GM12878 (cell line): ENCODE measurements at regions not wholly inside any gene's neighbourhood (a gene's known extent, or its start where the extent isn't known, plus 50 kb on each side); places are given as distances from the start of the nearest gene placed in this dataset.

Experiments
- ATAC-seq: fragments of 200-7000 bp; cut with Tn5 transposase; 3 replicates; pipeline ENCODE4 v1.9.1; 2020; ENCODE audit warnings: mild to moderate bottlenecking, moderate library complexity
- BruUV-seq: library from RNA; stranded (reverse); fragments of 400-500 nt; replicated peaks from 2 replicates; lab custom pipeline; 2021; lab: Mats Ljungman, UMichigan
- CTCF ChIA-PET: fragments of 300-600 bp; sonication (Branson Sonifier 250); formaldehyde crosslinking; extraction: SDS; loops from one replicate; lab custom pipeline; 2021; ENCODE audit warnings: inconsistent platforms; lab: Yijun Ruan, JAX
- POLR2A ChIA-PET: fragments of 350-600 bp; formaldehyde crosslinking; extraction: SDS; loops from one replicate; lab custom pipeline; 2021; ENCODE audit warnings: inconsistent platforms; lab: Charles Lee
- RAD21 ChIA-PET: fragments of 300-600 bp; sonication (Branson Sonifier 250); formaldehyde crosslinking; loops from one replicate; lab custom pipeline; 2023; ENCODE audit warnings: antibody characterized with exemption; ENCODE audit not compliant: unreplicated experiment; lab: Charles Lee
- SMC1A ChIA-PET: fragments of 300-600 bp; sonication (Branson Sonifier 250); formaldehyde crosslinking; loops from one replicate; lab custom pipeline; 2023; ENCODE audit not compliant: unreplicated experiment, uncharacterized antibody; lab: Charles Lee
- DNase-seq: peaks from one replicate; pipeline ENCODE4 v3.0.0-alpha.2; 2011; ENCODE audit warnings: low read depth, low spot score
- FAIRE-seq: peaks from 3 replicates; lab custom pipeline; 2011; peaks lifted over from hg19 to GRCh38; lab: Jason Lieb, UNC
- H2AFZ ChIP-seq: 2 replicates; pipeline ENCODE4 v1.6.0; 2011; ENCODE audit warnings: low read depth, low read length, control low read depth; ENCODE audit not compliant: control insufficient read depth
- H3K27ac ChIP-seq: 2 replicates; pipeline ENCODE4 v1.5.1; 2011; ENCODE audit warnings: control low read depth; ENCODE audit not compliant: control insufficient read depth, insufficient read depth
- H3K27me3 ChIP-seq, 2 experiments: replicated peaks in 1 of 2; 2 replicates each; pipeline versions ENCODE4 v1.6.0 to v1.6.1; 2011; ENCODE audit warnings: low read length in 1 of 2; ENCODE audit not compliant: control insufficient read depth in 2 of 2, insufficient read depth in 2 of 2
- H3K36me3 ChIP-seq, 2 experiments: 2 replicates each; pipeline ENCODE4 v1.5.1; 2011; ENCODE audit warnings: low read length in 1 of 2; ENCODE audit not compliant: control insufficient read depth in 2 of 2, insufficient read depth in 2 of 2
- H3K4me1 ChIP-seq: 2 replicates; pipeline ENCODE4 v1.6.1; 2011; ENCODE audit warnings: mild to moderate bottlenecking, low read length, moderate library complexity, mixed read lengths; ENCODE audit not compliant: control insufficient read depth, insufficient read depth
- H3K4me2 ChIP-seq: 2 replicates; pipeline ENCODE4 v1.6.0; 2011; ENCODE audit warnings: control low read depth; ENCODE audit not compliant: control insufficient read depth, insufficient read depth
- H3K4me3 ChIP-seq: fragments of 200-600 bp; sonication (generic); 2 replicates; pipeline ENCODE4 v1.5.1; 2016
- H3K79me2 ChIP-seq: 2 replicates; pipeline ENCODE4 v1.6.0; 2011; ENCODE audit warnings: low read length; ENCODE audit not compliant: control insufficient read depth, insufficient read depth
- H3K9ac ChIP-seq: 2 replicates; pipeline ENCODE4 v1.8.0; 2011; ENCODE audit warnings: low read length, control low read depth, mixed read lengths; ENCODE audit not compliant: control insufficient read depth, insufficient read depth
- H3K9me3 ChIP-seq: replicated peaks from 3 replicates; pipeline ENCODE4 v1.5.1; 2011; ENCODE audit warnings: mild to moderate bottlenecking, low read length; ENCODE audit not compliant: control insufficient read depth, insufficient read depth
- H4K20me1 ChIP-seq: 2 replicates; pipeline ENCODE4 v1.6.0; 2011; ENCODE audit not compliant: control insufficient read depth, insufficient read depth
- CREM ChIP-seq: IDR thresholded peaks from 2 replicates; pipeline ENCODE4 v1.6.1; 2014; ENCODE audit warnings: antibody characterized with exemption, low read depth
- EP300 ChIP-seq, 2 experiments: fragments of 150-350 bp in 1 of 2; IDR thresholded peaks; 2 replicates each; pipeline ENCODE4 v1.6.1; 2011 to 2012; ENCODE audit warnings: low read depth in 2 of 2, low read length in 2 of 2, borderline replicate concordance in 1 of 2, improper control_type of control experiment in 1 of 2, inconsistent platforms in 1 of 2; ENCODE audit not compliant: control insufficient read depth in 1 of 2
- GABPA ChIP-seq: IDR thresholded peaks from 2 replicates; pipeline ENCODE4 v1.6.1; 2014; ENCODE audit warnings: antibody characterized with exemption, low read depth, mild to moderate bottlenecking, inconsistent platforms
- HCFC1 ChIP-seq: fragments of 150-350 bp; IDR thresholded peaks from 2 replicates; pipeline ENCODE4 v1.6.1; 2014; ENCODE audit warnings: low read length
- HDAC2 ChIP-seq: fragments of 200-600 bp; sonication (generic); IDR thresholded peaks from 2 replicates; pipeline ENCODE4 v1.6.1; 2017
- IKZF1 ChIP-seq: fragments of 450-650 bp; conservative IDR thresholded peaks from 2 replicates; pipeline ENCODE4 v1.6.1; 2017; ENCODE audit warnings: antibody characterized with exemption, mild to moderate bottlenecking
- KAT2A ChIP-seq: conservative IDR thresholded peaks from 2 replicates; pipeline ENCODE4 v1.6.1; 2011; ENCODE audit warnings: low read depth, low read length; ENCODE audit not compliant: control insufficient read depth
- MEF2A ChIP-seq: IDR thresholded peaks from 2 replicates; pipeline ENCODE4 v1.6.1; 2011; ENCODE audit warnings: low read depth, mild to moderate bottlenecking, low read length, moderate library complexity; ENCODE audit not compliant: insufficient read depth
- NFIC ChIP-seq: IDR thresholded peaks from 2 replicates; pipeline ENCODE4 v1.6.1; 2012; ENCODE audit warnings: low read depth, mild to moderate bottlenecking, inconsistent platforms, low read length, moderate library complexity
- NFYA ChIP-seq: IDR thresholded peaks from 2 replicates; pipeline ENCODE4 v1.6.1; 2011; ENCODE audit warnings: low read depth, mild to moderate bottlenecking, low read length, improper control_type of control experiment, borderline replicate concordance
- NRF1 ChIP-seq: conservative IDR thresholded peaks from 2 replicates; pipeline ENCODE4 v1.6.1; 2011; ENCODE audit warnings: mild to moderate bottlenecking, low read depth, low read length, improper control_type of control experiment
- PAX5 ChIP-seq: IDR thresholded peaks from 2 replicates; pipeline ENCODE4 v1.6.1; 2011; ENCODE audit warnings: low read depth, low read length, borderline replicate concordance
- RBBP5 ChIP-seq: fragments of 200-600 bp; sonication (generic); conservative IDR thresholded peaks from 2 replicates; pipeline ENCODE4 v1.6.1; 2016
- SRF ChIP-seq, 2 experiments: IDR thresholded peaks; 2 replicates each; pipeline ENCODE4 v1.6.1; 2011; ENCODE audit warnings: low read depth in 2 of 2, low read length in 2 of 2, mild to moderate bottlenecking in 1 of 2, moderate library complexity in 1 of 2
- SUZ12 ChIP-seq: fragments of 200-600 bp; sonication (generic); IDR thresholded peaks from one replicate; pipeline ENCODE4 v1.6.1; 2018; ENCODE audit warnings: antibody characterized with exemption, mild to moderate bottlenecking; ENCODE audit not compliant: unreplicated experiment
- TARDBP ChIP-seq: IDR thresholded peaks from 2 replicates; pipeline ENCODE4 v1.6.1; 2016; ENCODE audit warnings: borderline replicate concordance
- TCF3 ChIP-seq: IDR thresholded peaks from 2 replicates; pipeline ENCODE4 v1.6.1; 2012; ENCODE audit warnings: low read depth, mild to moderate bottlenecking, low read length, borderline replicate concordance; ENCODE audit not compliant: insufficient read depth
- ZNF384 ChIP-seq: IDR thresholded peaks from 2 replicates; pipeline ENCODE4 v1.6.1; 2012; ENCODE audit warnings: low read depth, mild to moderate bottlenecking, low read length, improper control_type of control experiment, borderline replicate concordance
- ZNF592 ChIP-seq: fragments of 450-650 bp; IDR thresholded peaks from 2 replicates; pipeline ENCODE4 v1.6.1; 2017; ENCODE audit warnings: mild to moderate bottlenecking, moderate library complexity
- WGBS: methylation state at CpG from one replicate; pipeline ENCODE4 v1.1.6; 2016; ENCODE audit warnings: low lambda C conversion rate; ENCODE audit not compliant: insufficient replicate concordance, insufficient coverage; ENCODE audit errors: missing lambda C conversion rate; 5-methylcytosine and 5-hydroxymethylcytosine counted together
- in situ Hi-C: fragments of 300-500 bp; cut with MboI; formaldehyde crosslinking; loops from 9 replicates; pipeline ENCODE4 v1.14.3; 2018; ENCODE audit warnings: mixed read lengths
- intact Hi-C: fragments of 100-400 bp; cut with micrococcal nuclease; formaldehyde crosslinking; loops from one replicate; pipeline ENCODE4 v1.14.2; 2022; ENCODE audit not compliant: unreplicated experiment

- SMC1A ChIA-PET = no interaction called here
- Histone ChIP-seq H3K4me2 (no peak overlapping the region), H3K4me1 (no peaks in the 10 kb centered on the region), H2AFZ (no peak overlapping the region), H3K9me3 (no peaks in the 10 kb centered on the region), H4K20me1 (no peaks in the 10 kb centered on the region), H3K27me3 (no peaks in the 10 kb centered on the region), H3K9ac (no peak overlapping the region), H3K4me3 (no peak overlapping the region), H3K79me2 (no peaks in the 10 kb centered on the region)
- intact Hi-C loops (no loop called here), in situ Hi-C loops (no loop called here)
- RAD21 ChIA-PET = no interaction called here
- POLR2A ChIA-PET = no interaction called here
- ATAC-seq (no peak), DNase-seq (no peak), FAIRE-seq (no peak)
- WGBS = 13% methylated on average over 4 of the region's 4 CpGs
- CTCF ChIA-PET = interaction anchor here (0.8 to 1.2 kb wide), 2 partner anchors 10 to 14 kb away, joined by 3 read pairs; no protein-coding TSS in a partner anchor
- TF ChIP-seq RBBP5 (no peak), KAT2A (no peak), IKZF1 (no peak), TCF3 (no peak), MEF2A (no peak), SRF (IDR thresholded peaks at IDR 0.05; ENCODE audit: low read depth in 2 of 2, low read length in 2 of 2) (no peak), NFIC (no peak), PAX5 (no peak), SUZ12 (no peak), EP300 (IDR thresholded peaks at IDR 0.05; ENCODE audit: borderline replicate concordance in 1 of 2, control insufficient read depth in 1 of 2, low read depth in 2 of 2, low read length in 2 of 2) (no peak), HCFC1 (no peak), TARDBP (no peak), NRF1 (no peak), CREM (no peak), GABPA (no peak), NFYA (no peak), HDAC2 (no peak), ZNF384 (no peak), ZNF592 (no peak)
- TF ChIP-seq, all 136 proteins: peak for 0
- no TSS peak for BruUV-seq
- no peaks in the 10 kb centered on the region for H3K36me3 ChIP-seq
- H3K27ac ChIP-seq = no peak overlapping the region
These were observed 286.6 kb upstream of the FMN2 start for GRCh38 chr1:239805042-239805441.
